Neural progenitor cell (in vitro differentiated cells): ENCODE measurements at regions not wholly inside any gene's neighbourhood (a gene's known extent, or its start where the extent isn't known, plus 50 kb on each side); places are given as distances from the start of the nearest gene placed in this dataset.
A peak's percentile ranks its signal among the peaks of the same experiment; 100 is the strongest.

Experiments
- DNase-seq: peaks from one replicate; pipeline ENCODE4 v3.0.0-alpha.2; 2016; ENCODE audit warnings: low spot score
- H2AFZ ChIP-seq: fragments of 200-600 bp; sonication (generic); replicated peaks from 2 replicates; pipeline ENCODE4 v1.6.1; 2016; ENCODE audit warnings: antibody characterized with exemption
- H3F3A ChIP-seq: fragments of 200-600 bp; sonication (generic); 2 replicates; pipeline ENCODE4 v1.6.1; 2016; ENCODE audit warnings: antibody characterized with exemption, low read depth
- H3K27ac ChIP-seq: fragments of 200-600 bp; sonication (generic); 2 replicates; pipeline ENCODE4 v1.5.1; 2016; ENCODE audit warnings: mild to moderate bottlenecking
- H3K27me3 ChIP-seq: fragments of 200-600 bp; sonication (generic); 2 replicates; pipeline ENCODE4 v1.6.1; 2016; ENCODE audit warnings: mild to moderate bottlenecking, moderate library complexity
- H3K36me3 ChIP-seq: fragments of 200-600 bp; sonication (generic); 2 replicates; pipeline ENCODE4 v1.5.1; 2016
- H3K4me1 ChIP-seq: fragments of 200-600 bp; sonication (generic); 2 replicates; pipeline ENCODE4 v1.6.1; 2016; ENCODE audit warnings: mixed run types
- H3K4me2 ChIP-seq: fragments of 200-600 bp; sonication (generic); 2 replicates; pipeline ENCODE4 v1.6.1; 2016
- H3K4me3 ChIP-seq: fragments of 200-600 bp; sonication (generic); 2 replicates; pipeline ENCODE4 v1.5.1; 2016
- H3K79me2 ChIP-seq: fragments of 200-600 bp; sonication (generic); 2 replicates; pipeline ENCODE4 v1.6.1; 2016; ENCODE audit warnings: low read depth
- H3K9ac ChIP-seq: fragments of 200-600 bp; sonication (generic); 2 replicates; pipeline ENCODE4 v1.6.1; 2016
- H3K9me3 ChIP-seq: fragments of 200-600 bp; sonication (generic); 2 replicates; pipeline ENCODE4 v1.5.1; 2016; ENCODE audit warnings: low read depth
- H4K20me1 ChIP-seq: fragments of 200-600 bp; sonication (generic); 2 replicates; pipeline ENCODE4 v1.6.1; 2016; ENCODE audit warnings: low read depth
- H3K27ac Mint-ChIP-seq: 3 replicates; pipeline ENCODE4 v1.8.0; 2021; ENCODE audit warnings: mixed read lengths
- H3K27me3 Mint-ChIP-seq: 2 replicates; pipeline ENCODE4 v1.8.0; 2022; ENCODE audit warnings: low read depth, mild to moderate bottlenecking, inconsistent platforms, moderate library complexity, mixed read lengths; ENCODE audit not compliant: insufficient read depth
- H3K36me3 Mint-ChIP-seq: 3 replicates; pipeline ENCODE4 v1.8.0; 2021; ENCODE audit warnings: mixed read lengths
- H3K4me1 Mint-ChIP-seq: 3 replicates; pipeline ENCODE4 v1.8.0; 2021; ENCODE audit warnings: mixed read lengths
- H3K4me3 Mint-ChIP-seq: 3 replicates; pipeline ENCODE4 v1.8.0; 2021; ENCODE audit warnings: mild to moderate bottlenecking, moderate library complexity, mixed read lengths
- H3K9me3 Mint-ChIP-seq: 3 replicates; pipeline ENCODE4 v1.8.0; 2020; ENCODE audit warnings: mixed read lengths
- CTCF ChIP-seq: fragments of 200-600 bp; sonication (generic); IDR thresholded peaks from 2 replicates; pipeline ENCODE4 v1.5.1; 2017; ENCODE audit warnings: antibody characterized with exemption, mild to moderate bottlenecking
- EZH2 ChIP-seq: fragments of 200-600 bp; sonication (generic); IDR thresholded peaks from 2 replicates; pipeline ENCODE4 v1.6.1; 2017; ENCODE audit warnings: antibody characterized with exemption, mild to moderate bottlenecking, moderate library complexity
- EZH2phosphoT487 ChIP-seq: fragments of 200-600 bp; sonication (generic); IDR thresholded peaks from 2 replicates; pipeline ENCODE4 v1.6.1; 2017; ENCODE audit warnings: antibody characterized with exemption

GRCh38 chr18:73023975-73024374 is 156.2 kb upstream of the NETO1 start:
- Mint-ChIP-seq H3K4me3 (no peak overlapping the region), H3K9me3 (peaks cover 11% of the 10 kb centered on the region), H3K36me3 (no peaks in the 10 kb centered on the region), H3K27me3 (peaks cover 3% of the 10 kb centered on the region), H3K4me1 (no peaks in the 10 kb centered on the region), H3K27ac (no peak overlapping the region)
- Histone ChIP-seq H2AFZ (no peak overlapping the region), H3F3A (no peaks in the 10 kb centered on the region), H3K27me3 (no peaks in the 10 kb centered on the region), H3K27ac (no peak overlapping the region), H3K9ac (no peak overlapping the region), H3K79me2 (no peaks in the 10 kb centered on the region), H3K9me3 (peaks cover 4% of the 10 kb centered on the region), H3K4me1 (no peaks in the 10 kb centered on the region), H3K4me2 (no peak overlapping the region), H4K20me1 (no peaks in the 10 kb centered on the region), H3K36me3 (no peaks in the 10 kb centered on the region), H3K4me3 (no peak overlapping the region)
- DNase-seq, result no peak
- TF ChIP-seq CTCF (no peak), EZH2phosphoT487 (no peak), EZH2 (no peak)

GRCh38 chr18:73009691-73010090 is 141.9 kb upstream of the NETO1 start:
- Histone ChIP-seq H3K79me2 (no peaks in the 10 kb centered on the region), H2AFZ (no peak overlapping the region), H3K27ac (no peak overlapping the region), H3K36me3 (no peaks in the 10 kb centered on the region), H3K4me2 (no peak overlapping the region), H3K9me3 (no peaks in the 10 kb centered on the region), H3K4me3 (no peak overlapping the region), H3K9ac (no peak overlapping the region), H3F3A (no peaks in the 10 kb centered on the region), H3K4me1 (peaks cover 5% of the 10 kb centered on the region), H4K20me1 (no peaks in the 10 kb centered on the region), H3K27me3 (no peaks in the 10 kb centered on the region)
- no peaks in the 10 kb centered on the region for H3K4me1 Mint-ChIP-seq
- H3K4me3 Mint-ChIP-seq, result no peak overlapping the region
- H3K9me3 Mint-ChIP-seq, result no peaks in the 10 kb centered on the region
- DNase-seq, result no peak
- peaks cover 2% of the 10 kb centered on the region for H3K27me3 Mint-ChIP-seq
- H3K36me3 Mint-ChIP-seq, result no peaks in the 10 kb centered on the region
- TF ChIP-seq EZH2, result no peak
- H3K27ac Mint-ChIP-seq, result no peak overlapping the region

- Mint-ChIP-seq H3K4me1 (no peaks in the 10 kb centered on the region), H3K27me3 (no peaks in the 10 kb centered on the region), H3K27ac (no peak overlapping the region), H3K36me3 (no peaks in the 10 kb centered on the region), H3K4me3 (no peak overlapping the region), H3K9me3 (no peaks in the 10 kb centered on the region)
- Histone ChIP-seq H3K4me2 (no peak overlapping the region), H3K36me3 (no peaks in the 10 kb centered on the region), H3K4me1 (peaks cover 5% of the 10 kb centered on the region), H3K9ac (no peak overlapping the region), H3K9me3 (no peaks in the 10 kb centered on the region), H3K4me3 (no peak overlapping the region), H4K20me1 (no peaks in the 10 kb centered on the region), H3K27me3 (no peaks in the 10 kb centered on the region), H3K27ac (no peak overlapping the region), H3K79me2 (no peaks in the 10 kb centered on the region), H2AFZ (no peak overlapping the region), H3F3A (no peaks in the 10 kb centered on the region)
- TF ChIP-seq EZH2 (no peak), CTCF (no peak), EZH2phosphoT487 (no peak)
- DNase-seq, result no peak
Observed at GRCh38 chr18:73007915-73008308, 140.1 kb upstream of the NETO1 start.

- H4K20me1 ChIP-seq, result no peaks in the 10 kb centered on the region
- DNase-seq, result peak; percentile 3
- H3K27ac ChIP-seq, result no peak overlapping the region
- Mint-ChIP-seq H3K27me3 (no peaks in the 10 kb centered on the region), H3K4me1 (no peaks in the 10 kb centered on the region), H3K9me3 (no peaks in the 10 kb centered on the region), H3K27ac (no peak overlapping the region), H3K4me3 (no peak overlapping the region), H3K36me3 (no peaks in the 10 kb centered on the region)
- TF ChIP-seq CTCF (no peak), EZH2phosphoT487 (no peak), EZH2 (no peak)
- H3K9me3 ChIP-seq, result no peaks in the 10 kb centered on the region
- H2AFZ ChIP-seq, result no peak overlapping the region
- no peaks in the 10 kb centered on the region for H3F3A ChIP-seq
- no peaks in the 10 kb centered on the region for H3K79me2 ChIP-seq
- H3K4me1 ChIP-seq, result peaks cover 5% of the 10 kb centered on the region
- H3K36me3 ChIP-seq, result no peaks in the 10 kb centered on the region
- no peak overlapping the region for H3K9ac ChIP-seq
- H3K27me3 ChIP-seq, result no peaks in the 10 kb centered on the region
- H3K4me2 ChIP-seq, result peak overlapping the region; percentile 17
- H3K4me3 ChIP-seq, result no peak overlapping the region
Observed at GRCh38 chr18:73007195-73007914, 139.6 kb upstream of the NETO1 start.
